ENCODE measurements at regions not wholly inside any gene's neighbourhood (a gene's known extent, or its start where the extent isn't known, plus 50 kb on each side); places are given as distances from the start of the nearest gene placed in this dataset.

DNA sequence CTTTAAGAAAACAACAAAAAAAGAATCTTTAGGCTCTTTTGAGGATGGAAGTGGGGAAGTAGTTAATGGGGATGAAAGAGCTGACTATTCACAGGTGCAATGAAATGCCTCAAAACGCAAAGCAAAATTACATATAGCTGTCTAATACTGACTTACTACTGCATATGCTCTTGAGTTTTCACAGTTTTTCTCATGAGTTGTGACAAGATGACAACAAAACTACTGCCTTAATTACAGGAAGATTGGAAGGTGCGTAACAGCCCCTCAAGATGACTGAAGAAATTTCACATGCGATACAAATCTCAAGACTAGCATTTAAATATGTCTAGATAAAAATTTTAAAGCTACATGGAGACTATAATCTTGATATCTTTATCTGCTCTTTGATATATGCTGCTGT lies 547.8 kb upstream of the POU3F2 start:
- TF ChIP-seq YY1 (IDR thresholded peaks at IDR 0.05; ENCODE audit: insufficient read depth, insufficient read length) = no peak
- TF ChIP-seq ZNF274 (IDR thresholded peaks at IDR 0.05; ENCODE audit: low read depth, low read length) = no peak
- no peak for TF ChIP-seq SUZ12 (IDR thresholded peaks at IDR 0.05; ENCODE audit: extremely low read depth, insufficient read depth, insufficient read length)
